ENCODE measurements at regions not wholly inside any gene's neighbourhood (a gene's known extent, or its start where the extent isn't known, plus 50 kb on each side); places are given as distances from the start of the nearest gene placed in this dataset.

- no peak for TF ChIP-seq POLR2AphosphoS5 (IDR thresholded peaks at IDR 0.05; ENCODE audit: low read depth, low read length)
- no peak for TF ChIP-seq POLR2A (IDR thresholded peaks at IDR 0.05; ENCODE audit: low read depth, low read length)
- TF ChIP-seq POU2F2 (IDR thresholded peaks at IDR 0.05; ENCODE audit: low read depth, low read length) = no peak
- no peak for TF ChIP-seq SPI1 (IDR thresholded peaks at IDR 0.05; ENCODE audit: low read depth, low read length)
- no peak for TF ChIP-seq TAF1 (IDR thresholded peaks at IDR 0.05; ENCODE audit: low read depth, low read length)
- no peak for TF ChIP-seq PAX5 (IDR thresholded peaks at IDR 0.05; ENCODE audit: insufficient read depth, low read length, severe bottlenecking)
These were observed 98.9 kb downstream of the EOMES start for GRCh38 chr3:27623085-27623753.

Measured in GM12891 (cell line).